GM18502 (cell line): ENCODE measurements at regions not wholly inside any gene's neighbourhood (a gene's known extent, or its start where the extent isn't known, plus 50 kb on each side); places are given as distances from the start of the nearest gene placed in this dataset.

Source experiments
- ATAC-seq: cut with Tn5 transposase; IDR thresholded peaks from one replicate; pipeline ENCODE4 v1.9.1; 2021; ENCODE audit warnings: mild to moderate bottlenecking; ENCODE audit not compliant: unreplicated experiment, poor library complexity

- no peak for ATAC-seq
Measured at GRCh38 chr9:20205821-20206220, 416.5 kb downstream of the MLLT3 start.

- no peak for ATAC-seq
Measured at GRCh38 chr9:20200991-20201431, 412.2 kb upstream of the SLC24A2 start.

- ATAC-seq, result no peak
Measured at GRCh38 chr9:20200581-20200980, 411.7 kb upstream of the SLC24A2 start.

GRCh38 chr9:20199111-20199510, 410.3 kb upstream of the SLC24A2 start:
- no peak for ATAC-seq

- no peak for ATAC-seq
Measured at GRCh38 chr9:20197976-20198685, 409.3 kb upstream of the SLC24A2 start.

- no peak for ATAC-seq
Measured at GRCh38 chr9:20191228-20191840, 402.5 kb upstream of the SLC24A2 start.

GRCh38 chr9:20189871-20190270, 401.0 kb upstream of the SLC24A2 start:
- ATAC-seq, result no peak

- ATAC-seq, result no peak
Measured at GRCh38 chr9:20188616-20189369, 400.0 kb upstream of the SLC24A2 start.

- ATAC-seq, result no peak
Measured at GRCh38 chr9:20187318-20187717, 398.5 kb upstream of the SLC24A2 start.

- ATAC-seq, result no peak
Measured at GRCh38 chr9:20186823-20187222, 398.0 kb upstream of the SLC24A2 start.

GRCh38 chr9:20186231-20186630, 397.4 kb upstream of the SLC24A2 start:
- ATAC-seq, result no peak

GRCh38 chr9:20184541-20184940, 395.7 kb upstream of the SLC24A2 start:
- no peak for ATAC-seq

GRCh38 chr9:20178679-20179078, 389.8 kb upstream of the SLC24A2 start:
- ATAC-seq, result no peak

- no peak for ATAC-seq
Measured at GRCh38 chr9:20178197-20178596, 389.4 kb upstream of the SLC24A2 start.

- no peak for ATAC-seq
Measured at GRCh38 chr9:20170122-20170521, 381.3 kb upstream of the SLC24A2 start.

- ATAC-seq, result no peak
Measured at GRCh38 chr9:20152151-20152725, 363.4 kb upstream of the SLC24A2 start.

GRCh38 chr9:20148416-20148815, 359.6 kb upstream of the SLC24A2 start:
- no peak for ATAC-seq

GRCh38 chr9:20144197-20144596, 355.4 kb upstream of the SLC24A2 start:
- no peak for ATAC-seq

- no peak for ATAC-seq
Measured at GRCh38 chr9:20139763-20140290, 351.0 kb upstream of the SLC24A2 start.

- ATAC-seq, result no peak
Measured at GRCh38 chr9:20138841-20139240, 350.0 kb upstream of the SLC24A2 start.

GRCh38 chr9:20138116-20138515, 349.3 kb upstream of the SLC24A2 start:
- ATAC-seq, result no peak
